Progenitor cell of endocrine pancreas (in vitro differentiated cells): ENCODE measurements at regions not wholly inside any gene's neighbourhood (a gene's known extent, or its start where the extent isn't known, plus 50 kb on each side); places are given as distances from the start of the nearest gene placed in this dataset.

Experiments used
- DNase-seq: peaks from one replicate; pipeline ENCODE4 v3.0.0; 2021; ENCODE audit warnings: low spot score; ENCODE audit not compliant: unreplicated experiment
- H3K27ac Mint-ChIP-seq: 2 replicates; pipeline ENCODE4 v1.8.0; 2021; ENCODE audit warnings: mild to moderate bottlenecking, moderate library complexity, mixed read lengths
- H3K27me3 Mint-ChIP-seq: 2 replicates; pipeline ENCODE4 v1.8.0; 2021; ENCODE audit warnings: mixed read lengths
- H3K36me3 Mint-ChIP-seq: 2 replicates; pipeline ENCODE4 v1.8.0; 2022; ENCODE audit warnings: mixed read lengths; ENCODE audit not compliant: insufficient read depth
- H3K4me1 Mint-ChIP-seq: 2 replicates; pipeline ENCODE4 v1.8.0; 2021; ENCODE audit warnings: low read depth, mixed read lengths
- H3K4me3 Mint-ChIP-seq: 2 replicates; pipeline ENCODE4 v1.8.0; 2021; ENCODE audit warnings: low read depth, mild to moderate bottlenecking, moderate library complexity, mixed read lengths
- H3K9me3 Mint-ChIP-seq: 2 replicates; pipeline ENCODE4 v1.8.0; 2021; ENCODE audit warnings: low read depth, mixed read lengths
- CTCF ChIP-seq: fragments of 200-600 bp; sonication (generic); IDR thresholded peaks from one replicate; pipeline ENCODE4 v1.5.0; 2021; ENCODE audit warnings: antibody characterized with exemption, mild to moderate bottlenecking; ENCODE audit not compliant: unreplicated experiment

DNA sequence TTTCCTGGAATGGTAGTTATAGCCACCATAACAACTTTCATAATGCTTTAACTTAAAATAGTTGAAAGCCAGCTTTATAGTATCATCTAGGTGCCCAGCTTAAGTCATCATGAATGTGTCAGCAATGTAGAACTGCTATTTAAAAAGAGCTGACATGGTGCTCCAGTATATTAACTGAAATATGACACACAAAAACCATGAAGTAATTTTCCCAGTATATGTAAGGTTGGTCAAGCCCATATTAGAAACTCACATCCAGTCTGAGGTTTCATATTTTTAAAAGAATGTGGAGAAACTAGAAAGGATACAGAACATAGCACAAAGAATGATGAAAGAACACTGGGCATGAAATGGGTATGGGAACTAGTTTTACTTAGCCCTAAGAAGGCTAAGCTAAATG lies 121.3 kb upstream of the KRAS start:
- no peak overlapping the region for H3K27ac Mint-ChIP-seq
- H3K4me3 Mint-ChIP-seq: no peak overlapping the region
- no peak for DNase-seq
- H3K36me3 Mint-ChIP-seq: peaks cover 3% of the 10 kb centered on the region
- peaks cover 6% of the 10 kb centered on the region for H3K9me3 Mint-ChIP-seq
- no peak for TF ChIP-seq CTCF
- H3K27me3 Mint-ChIP-seq: no peaks in the 10 kb centered on the region
- no peaks in the 10 kb centered on the region for H3K4me1 Mint-ChIP-seq

DNA sequence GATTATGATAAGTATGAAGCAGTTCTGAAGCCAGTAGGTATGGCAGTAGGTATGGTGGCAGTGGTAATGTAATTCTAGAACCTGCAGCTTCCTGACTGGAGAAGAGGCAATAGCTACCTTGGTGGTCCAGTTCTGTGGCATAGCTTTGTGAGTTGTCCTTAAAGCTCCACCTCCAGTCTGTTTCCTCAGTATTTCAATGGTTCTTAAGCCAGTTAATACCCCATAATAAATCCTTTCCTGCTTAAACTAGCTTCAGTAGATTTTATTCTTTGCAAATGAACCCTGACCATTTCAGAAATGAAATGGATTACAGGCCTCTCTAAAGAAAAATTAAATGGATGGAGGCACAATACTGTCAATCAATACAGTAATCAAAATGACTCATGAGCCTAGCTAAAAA lies 117.8 kb upstream of the KRAS start:
- H3K36me3 Mint-ChIP-seq: peaks cover 3% of the 10 kb centered on the region
- no peak overlapping the region for H3K4me3 Mint-ChIP-seq
- no peaks in the 10 kb centered on the region for H3K27me3 Mint-ChIP-seq
- H3K4me1 Mint-ChIP-seq: peaks cover 7% of the 10 kb centered on the region
- DNase-seq: no peak
- H3K27ac Mint-ChIP-seq: no peak overlapping the region
- TF ChIP-seq CTCF: no peak
- peaks cover 6% of the 10 kb centered on the region for H3K9me3 Mint-ChIP-seq

DNA sequence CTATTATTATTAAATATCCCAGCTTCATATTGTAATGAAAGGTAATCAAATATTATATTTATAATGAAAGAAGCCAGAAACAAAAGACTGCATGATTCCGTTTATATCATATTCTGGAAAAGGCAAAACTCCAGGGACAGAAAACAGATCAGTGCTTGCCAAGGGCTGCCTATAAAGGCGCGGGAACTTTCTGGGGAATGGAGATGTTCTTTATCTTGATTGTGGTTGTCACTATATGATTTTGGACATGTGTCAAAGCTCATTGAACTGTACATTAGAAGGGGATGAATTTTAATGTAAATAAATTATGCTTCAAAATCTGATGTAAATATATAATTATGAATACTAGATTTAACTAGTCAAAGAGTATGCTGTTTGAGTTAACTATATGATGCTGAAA lies 115.4 kb upstream of the KRAS start:
- DNase-seq: no peak
- Mint-ChIP-seq H3K9me3 (peaks cover 6% of the 10 kb centered on the region), H3K4me3 (no peak overlapping the region), H3K27me3 (no peaks in the 10 kb centered on the region), H3K36me3 (peaks cover 3% of the 10 kb centered on the region), H3K27ac (no peak overlapping the region), H3K4me1 (peaks cover 7% of the 10 kb centered on the region)
- no peak for TF ChIP-seq CTCF

GRCh38 chr12:25365340-25365730 lies 114.6 kb upstream of the KRAS start:
- peaks cover 3% of the 10 kb centered on the region for H3K36me3 Mint-ChIP-seq
- TF ChIP-seq CTCF: no peak
- peaks cover 7% of the 10 kb centered on the region for H3K4me1 Mint-ChIP-seq
- peaks cover 5% of the 10 kb centered on the region for H3K9me3 Mint-ChIP-seq
- no peak overlapping the region for H3K4me3 Mint-ChIP-seq
- no peak for DNase-seq
- H3K27me3 Mint-ChIP-seq: no peaks in the 10 kb centered on the region
- no peak overlapping the region for H3K27ac Mint-ChIP-seq

DNA sequence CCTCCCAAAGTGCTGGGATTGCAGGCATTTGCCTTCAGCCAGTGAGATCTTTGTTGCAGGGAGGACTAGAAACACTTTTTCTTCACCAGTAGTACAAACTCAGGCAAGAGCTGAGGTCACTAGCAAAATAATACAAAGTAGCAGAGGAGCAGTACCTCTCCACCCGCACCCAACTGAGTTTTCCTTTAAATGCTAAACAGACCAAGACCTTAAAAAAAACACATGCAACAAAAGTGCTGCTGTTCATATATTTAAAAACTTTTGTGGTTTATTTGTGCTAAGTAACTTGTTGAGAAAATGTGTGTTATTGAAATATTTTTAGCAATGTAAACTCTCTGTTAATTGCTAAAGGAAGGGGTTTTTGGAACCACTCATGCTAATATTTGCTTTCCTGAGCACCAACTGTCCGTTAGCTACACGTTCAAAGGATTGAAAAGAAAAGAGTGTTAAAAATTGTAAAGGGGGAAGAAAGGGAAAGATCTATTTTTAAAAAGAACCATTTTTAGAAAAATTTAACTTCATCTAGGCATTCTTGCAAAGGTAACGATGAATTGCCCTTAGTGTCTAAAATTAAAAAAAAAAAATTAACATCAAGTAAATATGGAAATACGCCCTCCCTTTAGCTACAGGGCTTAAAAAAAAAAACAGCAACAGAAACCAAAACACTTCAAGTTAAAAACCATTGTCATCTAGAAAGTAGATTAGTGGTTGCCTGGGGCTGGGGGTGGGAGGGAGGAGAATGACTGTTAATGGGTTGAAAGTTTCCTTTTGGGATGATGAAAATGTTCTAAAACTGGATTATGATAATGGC lies 114.0 kb upstream of the KRAS start:
- Mint-ChIP-seq H3K4me1 (peaks cover 7% of the 10 kb centered on the region), H3K9me3 (no peaks in the 10 kb centered on the region), H3K36me3 (no peaks in the 10 kb centered on the region), H3K27me3 (no peaks in the 10 kb centered on the region), H3K4me3 (no peak overlapping the region), H3K27ac (no peak overlapping the region)
- TF ChIP-seq CTCF: no peak
- DNase-seq: no peak
